ENCODE measurements at regions not wholly inside any gene's neighbourhood (a gene's known extent, or its start where the extent isn't known, plus 50 kb on each side); places are given as distances from the start of the nearest gene placed in this dataset.
"Not testable (repeated sequence)": the region's sequence is repeated elsewhere in the genome, so short reads cannot be mapped to it uniquely, and the experiment has no call there.

DNA sequence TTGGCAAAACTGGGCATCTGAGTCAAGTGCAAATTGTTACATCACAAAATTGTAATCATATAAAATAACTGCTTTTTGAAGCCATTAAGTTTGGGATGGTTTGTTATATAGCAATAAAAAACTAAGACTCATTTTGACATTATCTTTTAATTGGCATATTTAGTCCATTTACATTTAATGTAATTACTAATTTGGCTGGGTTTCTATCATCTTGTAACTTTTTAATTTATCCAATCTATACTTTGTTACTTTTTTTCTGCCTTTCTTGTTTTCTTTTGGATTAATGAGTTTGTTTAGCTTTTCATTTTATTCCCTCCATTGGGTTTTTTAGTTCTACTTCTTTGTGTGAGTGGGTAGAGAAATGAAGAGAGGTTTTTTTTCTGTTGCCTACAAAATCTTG is 76.3 kb downstream of the DRAM2 start:
- no peaks in the 10 kb centered on the region for H3K27me3 ChIP-seq
- H3K9me3 ChIP-seq (replicated peaks): no peaks in the 10 kb centered on the region; the same call in 1 of the 2 replicates
- H3K4me3 ChIP-seq: no peak overlapping the region
- no peak overlapping the region for H3K27ac ChIP-seq
- no peaks in the 10 kb centered on the region for H3K4me1 ChIP-seq
- DNase-seq: no peak
- no peaks in the 10 kb centered on the region for H3K36me3 ChIP-seq

DNA sequence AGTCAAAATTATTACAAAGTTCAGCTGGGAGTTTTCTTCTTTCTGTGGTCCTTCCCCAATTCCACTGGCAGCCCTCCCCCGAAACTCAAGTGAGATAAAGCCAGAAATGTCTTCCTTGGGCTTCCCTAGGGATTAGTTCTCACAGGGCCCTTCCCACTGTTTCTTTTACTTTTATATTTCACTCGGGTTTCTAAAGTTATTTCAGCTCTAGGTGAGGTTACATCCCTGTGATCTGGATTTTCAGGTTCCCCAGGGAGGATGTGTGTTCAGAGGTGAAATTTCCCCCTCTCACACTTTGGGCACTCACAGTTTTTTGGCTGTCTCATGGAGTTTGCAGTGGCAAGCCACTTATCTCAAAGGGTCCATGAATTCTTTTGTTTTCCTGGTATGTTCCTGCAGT is 77.3 kb downstream of the DRAM2 start:
- Histone ChIP-seq H3K27me3 (no peaks in the 10 kb centered on the region), H3K4me1 (no peaks in the 10 kb centered on the region), H3K4me3 (no peak overlapping the region), H3K9me3 (replicated peaks) (no peaks in the 10 kb centered on the region; the same call in 1 of the 2 replicates), H3K36me3 (no peaks in the 10 kb centered on the region), H3K27ac (no peak overlapping the region)
- DNase-seq: no peak

DNA sequence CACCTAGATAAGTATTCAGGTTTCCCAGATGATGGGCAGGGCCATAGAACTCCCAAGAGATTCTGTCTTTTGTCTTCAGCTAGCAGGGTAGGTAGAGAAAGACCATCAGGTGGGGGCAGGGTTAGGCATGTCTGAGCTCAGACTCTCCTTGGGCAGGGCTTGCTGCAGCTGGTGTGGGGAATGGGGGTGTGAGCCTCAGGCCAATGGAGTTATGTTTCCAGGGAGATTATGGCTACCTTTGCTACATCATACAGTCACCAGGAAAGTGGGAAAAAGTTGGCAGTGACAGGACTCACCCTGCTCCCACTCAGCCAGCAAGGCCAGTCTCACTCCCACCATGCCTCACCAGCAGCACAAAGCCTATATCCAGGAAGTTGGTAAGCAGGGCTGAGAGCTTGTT is 77.8 kb downstream of the DRAM2 start:
- Histone ChIP-seq H3K9me3 (replicated peaks) (no peaks in the 10 kb centered on the region; the same call in 1 of the 2 replicates), H3K4me3 (no peak overlapping the region), H3K36me3 (no peaks in the 10 kb centered on the region), H3K27ac (no peak overlapping the region), H3K4me1 (no peaks in the 10 kb centered on the region), H3K27me3 (no peaks in the 10 kb centered on the region)
- no peak for DNase-seq

DNA sequence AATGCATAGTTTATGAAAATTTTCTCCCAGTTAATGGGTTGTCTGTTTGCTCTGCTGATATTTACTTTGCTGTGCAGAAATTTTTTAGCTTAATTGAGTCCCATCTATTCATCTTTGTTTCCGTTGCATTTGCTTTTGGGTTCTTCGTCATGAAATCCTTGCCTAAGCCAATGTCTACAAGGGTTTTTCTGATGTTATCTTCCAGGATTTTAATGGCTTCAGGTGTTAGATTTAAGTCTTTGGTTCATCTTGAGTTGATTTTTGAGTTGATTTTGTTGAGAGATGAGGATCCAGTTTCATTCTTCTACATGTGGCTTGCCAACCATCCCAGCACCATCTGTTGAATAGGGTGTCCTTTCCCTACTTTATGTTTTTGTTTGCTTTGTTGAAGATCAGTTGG is 85.2 kb downstream of the DRAM2 start:
- no peaks in the 10 kb centered on the region for H3K4me1 ChIP-seq
- H3K4me3 ChIP-seq: no peak overlapping the region
- no peak overlapping the region for H3K27ac ChIP-seq
- no peaks in the 10 kb centered on the region for H3K9me3 ChIP-seq (replicated peaks)
- no peak for DNase-seq
- no peaks in the 10 kb centered on the region for H3K36me3 ChIP-seq
- no peaks in the 10 kb centered on the region for H3K27me3 ChIP-seq

DNA sequence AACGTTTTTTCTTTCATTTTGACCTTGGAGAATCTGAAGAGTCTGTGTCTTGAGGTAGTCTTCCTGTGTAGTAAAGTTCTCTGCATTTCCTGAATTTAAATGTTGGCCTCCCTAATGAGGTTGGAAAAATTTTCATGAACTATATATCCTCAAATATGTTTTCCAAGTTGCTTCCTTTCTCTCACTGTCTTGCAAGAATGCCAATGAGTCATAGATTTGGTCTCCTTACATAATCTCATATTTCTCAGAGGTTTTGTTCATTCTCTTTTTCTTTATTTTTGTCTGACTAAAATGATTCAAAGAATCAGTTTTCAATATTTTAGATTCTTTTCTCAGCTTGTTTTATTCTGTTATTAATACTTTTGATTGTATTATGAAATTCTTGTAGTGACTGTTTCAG is 87.6 kb downstream of the DRAM2 start:
- no peaks in the 10 kb centered on the region for H3K27me3 ChIP-seq
- no peaks in the 10 kb centered on the region for H3K36me3 ChIP-seq
- DNase-seq: no peak
- H3K9me3 ChIP-seq (replicated peaks): no peaks in the 10 kb centered on the region
- H3K4me3 ChIP-seq: no peak overlapping the region
- H3K4me1 ChIP-seq: no peaks in the 10 kb centered on the region
- no peak overlapping the region for H3K27ac ChIP-seq

DNA sequence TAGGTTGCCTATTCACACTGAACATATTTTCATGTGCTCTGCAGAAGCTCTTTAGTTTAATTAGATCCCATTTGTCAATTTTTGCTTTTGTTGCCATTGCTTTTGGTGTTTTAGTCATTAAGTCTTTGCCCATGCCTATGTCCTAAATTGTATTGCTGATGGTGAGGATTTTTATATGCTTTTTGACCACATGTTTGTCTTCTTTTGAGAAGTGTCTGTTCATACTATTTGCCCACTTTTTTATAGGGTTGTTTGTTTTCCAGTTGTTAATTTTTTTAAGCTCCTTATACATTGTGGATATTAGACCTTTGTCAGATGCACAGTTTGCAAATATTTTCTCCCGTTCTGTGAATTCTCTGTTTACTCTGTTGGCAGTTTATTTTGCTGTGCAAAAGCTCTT is 84.5 kb upstream of the LRIF1 start:
- H3K9me3 ChIP-seq (replicated peaks); H3K4me3 ChIP-seq; DNase-seq; H3K27me3 ChIP-seq; H3K27ac ChIP-seq; H3K36me3 ChIP-seq; H3K4me1 ChIP-seq: not testable (repeated sequence)

DNA sequence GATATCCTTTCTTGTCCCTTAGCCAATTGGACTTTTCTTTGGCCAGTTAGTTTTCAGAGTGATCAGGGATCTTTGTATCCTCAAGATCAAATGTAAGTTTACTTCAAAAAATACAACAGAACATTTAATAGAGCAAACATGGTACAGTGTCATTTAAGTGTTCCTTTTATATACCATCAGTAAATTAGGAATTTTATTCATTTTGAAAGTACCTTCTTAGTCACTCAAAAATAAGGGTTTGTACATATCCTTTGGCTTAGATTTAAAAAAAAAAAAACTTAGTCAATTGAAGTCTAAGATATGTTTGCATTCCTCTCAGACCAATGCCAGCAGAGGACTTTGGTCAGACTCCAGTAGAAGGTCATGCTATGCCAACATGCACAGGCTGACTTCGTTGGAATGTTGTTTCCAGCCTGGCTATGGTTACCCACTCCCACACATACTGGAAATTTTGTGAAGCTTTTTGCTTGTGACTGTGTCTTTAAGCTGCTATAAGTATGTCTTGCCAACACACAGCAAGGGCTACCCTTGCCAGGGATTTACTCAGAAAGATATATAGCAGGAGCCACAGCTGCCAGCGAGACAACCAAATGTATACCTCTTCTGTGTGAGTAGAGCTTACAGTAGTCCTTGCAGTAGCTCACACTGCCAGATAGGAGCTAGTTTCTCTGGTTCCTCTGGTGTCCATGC is 81.5 kb upstream of the LRIF1 start:
- no peaks in the 10 kb centered on the region for H3K36me3 ChIP-seq
- H3K4me1 ChIP-seq: no peaks in the 10 kb centered on the region
- no peak overlapping the region for H3K27ac ChIP-seq
- DNase-seq: no peak
- no peaks in the 10 kb centered on the region for H3K9me3 ChIP-seq (replicated peaks)
- H3K27me3 ChIP-seq: no peaks in the 10 kb centered on the region
- H3K4me3 ChIP-seq: no peak overlapping the region

DNA sequence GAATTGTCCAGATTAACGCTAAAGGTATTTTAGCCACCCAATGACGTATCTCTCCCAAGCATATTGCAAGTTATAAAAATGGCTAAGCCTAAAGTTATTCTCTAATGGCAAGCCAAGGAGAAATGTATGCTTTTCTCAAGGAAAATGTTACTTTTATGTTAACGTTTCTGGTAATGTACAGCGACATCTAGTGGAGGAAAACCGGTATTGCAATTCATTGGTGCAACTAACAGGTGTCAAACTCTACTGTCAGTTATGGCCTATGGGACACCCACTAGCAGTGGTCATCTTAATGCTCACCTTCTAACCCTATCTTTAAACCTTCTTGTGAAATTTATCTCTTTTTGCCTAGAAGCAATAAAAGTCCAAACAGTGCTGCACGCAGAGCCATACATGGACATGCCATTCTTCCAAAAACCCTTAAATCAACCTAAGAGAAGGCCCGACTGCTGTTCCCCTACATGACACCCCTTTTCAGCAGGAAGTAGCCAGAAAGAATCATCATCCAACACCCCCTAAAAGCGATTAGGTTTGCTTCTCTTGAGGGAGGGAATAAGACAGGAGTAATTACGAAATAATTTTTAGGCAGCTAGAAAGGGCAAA is 68.7 kb upstream of the LRIF1 start:
- Histone ChIP-seq H3K4me3 (no peak overlapping the region), H3K4me1 (no peaks in the 10 kb centered on the region), H3K36me3 (no peaks in the 10 kb centered on the region), H3K27ac (no peak overlapping the region), H3K27me3 (no peaks in the 10 kb centered on the region), H3K9me3 (replicated peaks) (no peaks in the 10 kb centered on the region)
- peak; percentile 13 to 64 for DNase-seq

DNA sequence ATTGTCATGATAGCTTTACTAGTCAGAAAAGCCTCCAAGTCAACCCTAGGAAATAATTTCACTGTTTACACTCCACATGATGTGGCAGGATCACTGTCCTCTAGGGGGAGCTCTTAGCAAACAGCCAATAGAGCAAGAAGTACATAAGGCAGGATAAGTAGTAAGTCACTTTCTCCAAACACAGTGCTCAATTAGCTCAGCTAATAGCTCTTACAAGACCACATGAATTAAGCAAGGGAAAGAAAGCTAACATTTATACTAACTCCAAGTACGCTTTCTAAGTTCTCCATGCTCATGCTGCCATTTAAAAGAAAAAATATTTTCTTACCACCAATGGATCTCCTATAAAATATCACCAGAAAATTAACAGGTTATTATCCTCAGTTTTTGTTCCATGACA is 66.9 kb upstream of the LRIF1 start:
- Histone ChIP-seq H3K27ac (no peak overlapping the region), H3K4me1 (no peaks in the 10 kb centered on the region), H3K4me3 (no peak overlapping the region), H3K9me3 (replicated peaks) (no peaks in the 10 kb centered on the region), H3K36me3 (no peaks in the 10 kb centered on the region), H3K27me3 (no peaks in the 10 kb centered on the region)
- peak; percentile 38 to 72 for DNase-seq

DNA sequence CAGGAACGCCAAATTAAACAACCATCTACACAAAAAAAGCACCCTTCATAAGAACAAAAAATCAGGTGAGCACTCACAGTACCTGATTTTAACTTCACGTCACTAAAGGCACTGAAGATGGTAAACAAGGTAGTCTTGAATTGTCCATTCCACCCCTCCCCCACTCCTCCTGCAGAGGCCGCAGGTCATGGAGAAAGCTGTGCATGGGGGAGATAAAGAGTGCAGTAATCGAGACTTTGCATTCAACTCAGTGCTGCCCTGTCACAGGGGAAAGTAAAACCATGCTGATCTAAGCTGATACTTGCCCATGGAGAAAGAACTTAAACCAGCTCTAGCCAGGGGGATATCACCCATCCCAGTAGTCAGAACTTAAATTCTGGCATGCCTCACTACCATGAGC is 61.4 kb upstream of the LRIF1 start:
- Histone ChIP-seq H3K9me3 (replicated peaks) (no peaks in the 10 kb centered on the region), H3K36me3 (no peaks in the 10 kb centered on the region), H3K27ac (no peak overlapping the region), H3K4me1 (no peaks in the 10 kb centered on the region), H3K27me3 (no peaks in the 10 kb centered on the region), H3K4me3 (no peak overlapping the region)
- DNase-seq: no peak

DNA sequence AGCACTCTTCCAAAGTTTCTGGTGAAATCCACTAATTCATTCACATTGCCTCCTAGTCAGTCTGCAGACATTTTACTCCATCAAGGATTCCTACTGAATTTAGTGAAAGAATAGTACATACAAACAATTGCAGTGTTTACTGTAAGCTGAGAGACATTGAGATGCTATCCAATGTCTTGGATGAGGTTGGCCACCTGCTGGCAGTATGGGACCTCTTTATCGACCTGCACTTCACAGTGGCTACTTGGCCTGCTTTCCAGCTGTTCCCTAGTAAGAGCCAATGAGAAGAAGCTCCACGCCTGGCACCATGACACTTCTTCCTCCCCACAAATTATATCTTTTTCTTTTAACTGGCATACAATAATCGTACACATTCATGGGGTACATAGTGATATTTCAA is 51.5 kb upstream of the LRIF1 start:
- peak in 1 of 2 experiments; percentile 3 for DNase-seq
- no peak overlapping the region for H3K27ac ChIP-seq
- no peaks in the 10 kb centered on the region for H3K36me3 ChIP-seq
- H3K27me3 ChIP-seq: no peaks in the 10 kb centered on the region
- H3K9me3 ChIP-seq (replicated peaks): no peaks in the 10 kb centered on the region
- H3K4me1 ChIP-seq: no peaks in the 10 kb centered on the region
- no peak overlapping the region for H3K4me3 ChIP-seq
